GM19043 (cell line): ENCODE measurements at regions not wholly inside any gene's neighbourhood (a gene's known extent, or its start where the extent isn't known, plus 50 kb on each side); places are given as distances from the start of the nearest gene placed in this dataset.

Source experiments
- ATAC-seq: cut with Tn5 transposase; IDR thresholded peaks from one replicate; pipeline ENCODE4 v1.9.1; 2021; ENCODE audit warnings: low read depth; ENCODE audit not compliant: unreplicated experiment

- no peak for ATAC-seq
Measured at GRCh38 chr1:212221801-212222200, 63.4 kb upstream of the PPP2R5A start.

GRCh38 chr1:212224102-212224501 is 61.1 kb upstream of the PPP2R5A start:
- ATAC-seq = no peak

GRCh38 chr1:212225416-212225815 is 59.8 kb upstream of the PPP2R5A start:
- peak; percentile 40 for ATAC-seq

GRCh38 chr1:212225871-212226302 is 59.3 kb upstream of the PPP2R5A start:
- ATAC-seq = peak; percentile 74

GRCh38 chr1:212226467-212226866 is 58.7 kb upstream of the PPP2R5A start:
- ATAC-seq = no peak

GRCh38 chr1:212228076-212228475 is 57.1 kb upstream of the PPP2R5A start:
- ATAC-seq = no peak

- ATAC-seq = no peak
Measured at GRCh38 chr1:212228591-212229119, 56.6 kb upstream of the PPP2R5A start.

GRCh38 chr1:212229654-212230053 is 55.6 kb upstream of the PPP2R5A start:
- ATAC-seq = no peak

GRCh38 chr1:212230329-212230728 is 54.9 kb upstream of the PPP2R5A start:
- no peak for ATAC-seq

- no peak for ATAC-seq
Measured at GRCh38 chr1:212231372-212231771, 53.8 kb upstream of the PPP2R5A start.

GRCh38 chr1:212232090-212232489 is 53.1 kb upstream of the PPP2R5A start:
- ATAC-seq = no peak

GRCh38 chr1:212233321-212233720 is 51.9 kb upstream of the PPP2R5A start:
- ATAC-seq = no peak

GRCh38 chr1:212234431-212235395 is 50.5 kb upstream of the PPP2R5A start:
- peak; percentile 47 for ATAC-seq
